Pulmonary artery endothelial cell (primary cell): ENCODE measurements at regions not wholly inside any gene's neighbourhood (a gene's known extent, or its start where the extent isn't known, plus 50 kb on each side); places are given as distances from the start of the nearest gene placed in this dataset.

Experiments
- DNase-seq: peaks from one replicate; pipeline ENCODE4 v3.0.0-alpha.2; 2011; ENCODE audit warnings: low read depth, low spot score

- no peak for DNase-seq
Observed at GRCh38 chr2:122610948-122611609, 855.6 kb downstream of the TSN start.

GRCh38 chr2:122622934-122623333 is 867.5 kb downstream of the TSN start:
- DNase-seq: no peak

GRCh38 chr2:122627388-122627787 is 871.9 kb downstream of the TSN start:
- no peak for DNase-seq

DNA sequence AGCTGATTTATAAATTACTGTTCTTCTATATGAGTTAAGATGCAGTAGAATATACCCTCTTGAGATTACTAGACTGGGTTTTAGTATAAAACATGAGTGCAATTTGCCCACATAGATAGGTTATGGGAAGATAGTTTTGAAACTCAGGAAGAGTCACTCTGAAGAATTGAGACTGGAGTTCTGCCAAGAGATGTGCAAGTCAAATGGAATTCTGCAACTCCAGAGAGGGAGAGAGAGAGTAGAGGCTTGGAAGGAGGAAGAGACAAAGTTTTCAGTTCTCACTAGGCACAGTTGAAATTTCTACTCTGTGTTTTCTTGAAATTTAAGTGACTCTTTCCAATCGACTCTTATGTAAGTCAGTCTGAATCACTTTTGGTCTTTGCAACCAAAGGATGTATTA is 878.8 kb downstream of the TSN start:
- DNase-seq: no peak

GRCh38 chr2:122634920-122635319 is 879.5 kb downstream of the TSN start:
- DNase-seq: no peak

DNA sequence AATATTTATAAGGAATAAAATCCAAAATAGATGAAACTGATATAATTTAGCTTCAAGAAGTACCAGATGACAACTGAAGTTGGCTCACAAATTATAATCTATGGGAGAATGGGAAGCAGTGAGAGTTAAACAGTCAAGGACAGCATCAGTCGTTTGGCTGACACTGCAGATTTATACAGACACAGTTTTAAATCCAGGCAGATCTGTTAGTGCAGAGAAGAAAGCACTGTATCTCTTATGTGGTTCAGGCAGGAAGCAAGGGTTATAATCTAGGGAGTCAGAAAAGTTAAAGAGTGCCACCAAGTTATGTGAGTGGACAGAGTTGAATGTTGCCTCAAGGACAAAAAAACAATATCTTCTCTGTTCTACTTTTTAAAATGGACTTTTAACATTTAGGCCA is 880.2 kb downstream of the TSN start:
- no peak for DNase-seq

DNA sequence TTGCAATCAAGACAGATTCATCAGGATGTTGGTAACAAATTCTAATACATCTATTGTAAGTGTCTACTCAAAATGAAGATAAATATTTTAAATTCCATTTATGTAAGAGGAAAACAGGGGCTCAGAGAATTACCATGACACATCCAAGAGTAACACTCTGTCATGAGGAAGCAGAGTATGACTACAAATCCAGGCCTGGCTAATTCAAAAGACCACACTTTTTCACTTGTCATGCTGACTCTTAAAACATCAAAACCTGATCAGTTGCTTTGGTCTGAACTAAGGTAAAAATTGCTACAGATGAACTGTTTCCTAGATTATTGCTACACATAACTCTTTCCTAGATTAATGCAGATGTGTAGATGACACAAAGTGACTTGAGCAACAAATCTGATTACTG is 880.6 kb downstream of the TSN start:
- DNase-seq: no peak

DNA sequence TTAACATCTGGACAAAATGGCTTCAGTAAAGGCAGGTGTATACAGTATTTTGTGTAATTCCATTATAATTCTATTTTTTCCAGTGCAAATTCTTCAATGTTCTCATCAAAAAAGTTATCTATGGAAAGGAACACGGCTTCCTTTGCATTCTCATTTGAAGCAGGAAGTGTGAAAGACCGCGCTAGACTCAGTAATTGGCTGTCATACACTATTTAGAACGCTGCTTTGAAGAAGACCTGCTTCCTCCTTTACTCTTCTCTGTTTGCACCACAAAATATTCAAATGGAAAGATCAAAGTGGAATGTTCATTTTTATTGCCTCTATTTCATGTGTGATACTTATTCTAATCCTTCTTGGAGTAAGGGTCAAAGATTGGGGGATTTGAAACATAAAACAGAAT is 883.7 kb downstream of the TSN start:
- no peak for DNase-seq

DNA sequence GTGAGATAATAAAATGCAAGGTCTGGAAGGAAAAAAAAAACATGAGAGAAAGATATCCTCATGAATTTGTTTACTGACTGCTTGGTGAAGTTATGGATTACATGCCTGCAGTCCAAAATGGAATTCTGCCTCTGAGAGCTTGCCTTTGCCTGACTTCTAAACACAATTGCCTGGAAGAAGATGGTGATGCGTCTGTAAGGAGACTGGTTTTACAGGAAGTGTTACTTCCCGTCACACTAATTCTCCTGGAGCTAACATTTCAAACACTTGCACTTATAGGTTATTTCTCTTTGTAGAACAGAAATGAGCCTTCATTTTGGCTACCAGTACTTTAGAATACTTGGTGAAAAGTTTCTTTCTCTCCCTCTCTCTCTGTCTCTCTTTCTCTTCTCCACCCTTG is 884.3 kb downstream of the TSN start:
- no peak for DNase-seq

DNA sequence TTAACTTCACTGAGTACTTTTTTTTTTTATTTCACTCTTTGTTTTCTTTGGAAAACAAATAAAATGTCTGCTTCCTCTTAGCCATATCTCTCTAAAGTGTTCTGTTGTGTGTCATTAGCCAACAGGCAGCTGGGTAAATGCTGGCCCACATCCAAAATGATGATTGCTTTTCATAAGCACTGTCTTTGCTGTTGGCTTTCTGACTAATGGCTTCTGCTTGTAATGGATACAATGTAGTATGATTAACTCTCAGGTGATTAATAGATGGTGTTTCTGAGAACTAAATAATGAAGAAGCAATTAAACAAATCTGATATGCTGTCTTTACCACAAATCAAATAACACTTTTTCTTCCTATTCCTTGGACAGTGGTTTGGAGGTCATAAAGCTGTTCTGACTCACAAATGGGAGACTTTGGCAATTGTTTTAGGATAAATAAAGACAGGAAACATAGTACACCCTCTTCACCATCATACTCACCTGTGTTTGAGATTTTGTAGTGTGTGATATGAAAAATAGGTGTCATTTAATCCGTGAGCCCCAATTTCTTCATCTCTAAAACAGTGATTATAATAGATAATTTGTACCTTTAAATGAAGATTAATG is 888.4 kb downstream of the TSN start:
- no peak for DNase-seq

GRCh38 chr2:122651236-122651635 is 895.8 kb downstream of the TSN start:
- no peak for DNase-seq

GRCh38 chr2:122651780-122652179 is 896.3 kb downstream of the TSN start:
- no peak for DNase-seq

DNA sequence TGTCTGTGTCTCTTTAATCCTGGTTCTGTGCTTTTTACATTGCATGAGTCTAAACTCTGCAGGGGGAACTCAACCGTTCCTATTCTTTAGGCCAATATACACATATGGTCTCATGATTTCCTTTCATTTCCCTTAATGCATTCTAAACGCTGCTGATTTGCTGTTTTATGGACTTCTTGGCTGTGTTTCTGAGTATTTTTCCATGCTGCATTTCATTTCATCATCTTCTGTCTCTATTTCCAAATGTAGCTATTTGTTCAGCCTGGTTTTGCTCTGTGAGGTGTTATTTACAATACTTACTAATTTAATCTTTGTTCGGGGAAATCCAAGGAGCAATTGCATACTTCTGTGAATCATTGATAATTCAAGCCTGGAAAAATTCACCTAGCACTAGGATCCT is 897.2 kb downstream of the TSN start:
- DNase-seq: no peak

DNA sequence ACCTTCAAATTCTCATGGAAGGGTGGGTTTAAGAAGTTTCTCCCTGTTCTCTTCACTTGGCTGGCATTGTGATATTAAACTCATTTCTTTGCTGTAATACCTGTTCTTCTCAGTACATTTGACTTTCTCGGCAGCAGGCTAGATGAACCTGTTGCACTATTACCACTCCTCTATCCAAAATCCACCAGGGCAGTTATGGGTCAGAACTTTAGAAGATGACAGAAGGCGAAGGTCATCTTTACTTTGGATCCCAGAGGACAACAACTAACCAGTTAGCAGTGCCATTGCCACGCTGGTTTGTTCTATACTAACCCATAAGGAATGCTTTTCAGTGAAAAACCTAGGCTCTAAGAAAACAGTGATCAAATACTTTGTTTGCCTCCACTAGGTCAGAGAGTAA is 901.0 kb downstream of the TSN start:
- DNase-seq: no peak

DNA sequence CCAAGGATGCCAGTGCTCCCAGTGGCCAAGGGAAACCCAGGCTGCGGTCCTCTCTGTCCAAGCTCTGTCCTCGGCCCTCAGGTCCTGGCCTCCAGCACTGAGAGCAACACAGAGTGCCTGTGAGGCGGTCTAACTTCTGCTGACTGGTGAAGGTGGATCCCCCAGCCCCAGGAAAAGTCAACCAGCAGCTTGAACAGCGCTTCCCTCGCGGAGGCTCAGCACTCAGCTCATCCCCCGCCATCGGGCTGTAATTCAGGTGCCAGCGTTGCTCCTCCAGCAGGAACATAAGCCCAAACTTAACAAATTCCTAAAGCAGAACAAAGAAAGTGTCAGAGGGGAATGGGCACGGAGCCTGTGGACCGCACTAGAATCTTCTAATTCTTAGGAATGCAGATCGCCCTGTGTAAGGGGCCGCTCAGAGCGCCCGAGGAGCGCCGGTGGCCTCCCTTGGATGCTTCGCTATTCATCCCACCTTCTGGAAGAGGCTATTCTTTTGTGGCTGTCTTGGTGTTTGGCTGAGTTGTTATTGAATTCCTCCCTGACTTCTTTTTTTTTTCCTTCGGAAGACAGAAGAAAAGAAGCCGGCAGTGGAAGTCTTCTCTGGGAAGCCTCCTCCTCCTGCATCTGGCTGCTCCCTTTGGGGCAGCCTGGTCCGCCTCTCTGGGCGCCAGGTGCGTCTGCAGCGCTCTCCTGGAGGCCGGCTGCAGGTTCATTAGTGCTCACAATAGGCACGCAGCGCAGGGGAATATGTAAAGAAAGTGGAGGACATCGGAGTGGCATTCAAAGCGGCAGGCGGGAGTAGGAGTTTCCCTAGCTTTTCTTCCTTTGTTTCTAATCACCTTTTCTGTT is 905.6 kb downstream of the TSN start:
- no peak for DNase-seq

- no peak for DNase-seq
Observed at GRCh38 chr2:122663620-122664019, 908.2 kb downstream of the TSN start.

GRCh38 chr2:122669627-122670026 is 914.2 kb downstream of the TSN start:
- no peak for DNase-seq

- no peak for DNase-seq
Observed at GRCh38 chr2:122670897-122671296, 915.4 kb downstream of the TSN start.

GRCh38 chr2:122680662-122681061 is 925.2 kb downstream of the TSN start:
- DNase-seq: no peak

GRCh38 chr2:122681626-122682025 is 926.2 kb downstream of the TSN start:
- no peak for DNase-seq

DNA sequence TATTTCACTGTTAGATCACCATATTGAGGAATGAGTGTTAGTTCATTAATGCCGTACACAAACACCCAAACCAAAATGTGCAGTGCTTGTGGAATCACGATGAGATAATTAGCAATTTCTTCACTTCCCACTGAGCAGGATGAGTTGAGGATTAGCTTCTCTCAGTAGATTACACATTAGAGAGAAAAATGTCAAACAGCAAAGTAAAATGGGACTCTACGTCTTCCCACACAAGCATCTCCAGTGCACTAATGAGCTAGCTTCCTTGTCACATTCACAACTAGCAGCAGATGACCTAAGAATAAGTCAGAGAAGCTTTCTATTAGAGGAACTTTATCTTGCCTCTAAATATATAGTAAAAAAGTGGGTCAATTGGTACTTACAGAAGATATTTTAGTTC is 926.9 kb downstream of the TSN start:
- no peak for DNase-seq

- no peak for DNase-seq
Observed at GRCh38 chr2:122683018-122683417, 927.6 kb downstream of the TSN start.
